ENCODE measurements at regions not wholly inside any gene's neighbourhood (a gene's known extent, or its start where the extent isn't known, plus 50 kb on each side); places are given as distances from the start of the nearest gene placed in this dataset.
"Not testable (repeated sequence)": the region's sequence is repeated elsewhere in the genome, so short reads cannot be mapped to it uniquely, and the experiment has no call there.

GRCh38 chr3:161925749-161926360 lies 429.2 kb downstream of the OTOL1 start:
- DNase-seq: no peak

GRCh38 chr3:161927131-161927530 lies 430.5 kb downstream of the OTOL1 start:
- DNase-seq: no peak

- DNase-seq: no peak
Measured at GRCh38 chr3:161939918-161940620, 443.5 kb downstream of the OTOL1 start.

GRCh38 chr3:161940621-161940965 lies 444.0 kb downstream of the OTOL1 start:
- no peak for DNase-seq

- no peak for DNase-seq
Measured at GRCh38 chr3:161941891-161942290, 445.3 kb downstream of the OTOL1 start.

GRCh38 chr3:161943801-161944345 lies 447.3 kb downstream of the OTOL1 start:
- DNase-seq: not testable (repeated sequence)

GRCh38 chr3:161946443-161946960 lies 449.9 kb downstream of the OTOL1 start:
- DNase-seq: no peak

- DNase-seq: no peak
Measured at GRCh38 chr3:161950318-161950868, 453.8 kb downstream of the OTOL1 start.

- no peak for DNase-seq
Measured at GRCh38 chr3:161957467-161957866, 460.9 kb downstream of the OTOL1 start.

- no peak for DNase-seq
Measured at GRCh38 chr3:161964857-161965256, 468.2 kb downstream of the OTOL1 start.

GRCh38 chr3:161969867-161970266 lies 473.3 kb downstream of the OTOL1 start:
- no peak for DNase-seq

- no peak for DNase-seq
Measured at GRCh38 chr3:161975201-161975600, 478.6 kb downstream of the OTOL1 start.

- no peak for DNase-seq
Measured at GRCh38 chr3:161977063-161977462, 480.5 kb downstream of the OTOL1 start.

- DNase-seq: no peak
Measured at GRCh38 chr3:161977850-161978249, 481.2 kb downstream of the OTOL1 start.

- DNase-seq: no peak
Measured at GRCh38 chr3:161987933-161988332, 491.3 kb downstream of the OTOL1 start.

- no peak for DNase-seq
Measured at GRCh38 chr3:161989012-161989411, 492.4 kb downstream of the OTOL1 start.

GRCh38 chr3:161990036-161990435 lies 493.4 kb downstream of the OTOL1 start:
- no peak for DNase-seq

GRCh38 chr3:161991901-161992540 lies 495.4 kb downstream of the OTOL1 start:
- no peak for DNase-seq

- DNase-seq: no peak
Measured at GRCh38 chr3:161999846-162000245, 503.2 kb downstream of the OTOL1 start.

GRCh38 chr3:162007722-162008121 lies 511.1 kb downstream of the OTOL1 start:
- no peak for DNase-seq

GRCh38 chr3:162012633-162013032 lies 516.0 kb downstream of the OTOL1 start:
- no peak for DNase-seq

GRCh38 chr3:162014284-162014683 lies 517.7 kb downstream of the OTOL1 start:
- no peak for DNase-seq

- no peak for DNase-seq
Measured at GRCh38 chr3:162015856-162016255, 519.2 kb downstream of the OTOL1 start.

- DNase-seq: no peak
Measured at GRCh38 chr3:162019817-162020216, 523.2 kb downstream of the OTOL1 start.

All from stimulated activated CD4-positive, alpha-beta T cell treated with anti-CD3 and anti-CD28 coated beads, Interleukin-12 subunit alpha, Interleukin-12 subunit beta, amount 100 ng/mL, for 4 hours (primary cell).